CD4-positive, CD25-positive, alpha-beta regulatory T cell (primary cell): ENCODE measurements at regions not wholly inside any gene's neighbourhood (a gene's known extent, or its start where the extent isn't known, plus 50 kb on each side); places are given as distances from the start of the nearest gene placed in this dataset.

Experiments
- ATAC-seq, 2 donors: fragments of 150-1000 bp; cut with Tn5 transposase; one replicate each; pipeline ENCODE4 v1.10.0; 2021; ENCODE audit warnings: low read depth in 2 of 2, moderate number of reproducible peaks in 2 of 2, moderate library complexity in 1 of 2
- DNase-seq, 3 donors: peaks; one replicate each; pipeline versions ENCODE4 v3.0.0 to v3.0.0-alpha.2; 2012 to 2022; ENCODE audit warnings: mixed read lengths in 1 of 3
- H3K27ac ChIP-seq: one replicate; pipeline ENCODE4 v1.7.0; 2013; ENCODE audit warnings: mild to moderate bottlenecking, low read length; ENCODE audit not compliant: insufficient read depth, poor library complexity, severe bottlenecking
- H3K27me3 ChIP-seq: one replicate; pipeline ENCODE4 v1.7.0; 2013; ENCODE audit warnings: low read length; ENCODE audit not compliant: control insufficient read depth, insufficient read depth
- H3K36me3 ChIP-seq: one replicate; pipeline ENCODE4 v1.7.0; 2013; ENCODE audit warnings: mild to moderate bottlenecking, low read length, moderate library complexity; ENCODE audit not compliant: control insufficient read depth, insufficient read depth
- H3K4me1 ChIP-seq: 2 replicates; pipeline ENCODE4 v1.7.0; 2013; ENCODE audit warnings: mild to moderate bottlenecking, low read length; ENCODE audit not compliant: insufficient read depth, control insufficient read depth, poor library complexity, severe bottlenecking
- H3K4me3 ChIP-seq: one replicate; pipeline ENCODE4 v1.7.0; 2013; ENCODE audit warnings: low read depth, mild to moderate bottlenecking, low read length, moderate library complexity
- H3K9me3 ChIP-seq, 2 experiments: 1 replicate in 1 of 2; 2 replicates in 1 of 2; pipeline ENCODE4 v1.7.0; 2013; ENCODE audit warnings: low read length in 2 of 2, mild to moderate bottlenecking in 1 of 2, moderate library complexity in 1 of 2; ENCODE audit not compliant: control insufficient read depth in 2 of 2
- H3K27ac Mint-ChIP-seq, 3 donors: one replicate each; pipeline ENCODE4 v1.8.0; 2020 to 2022; ENCODE audit warnings: mild to moderate bottlenecking in 3 of 3, mixed read lengths in 3 of 3, moderate library complexity in 2 of 3
- H3K27me3 Mint-ChIP-seq: one replicate; pipeline ENCODE4 v1.8.0; 2022; ENCODE audit warnings: mild to moderate bottlenecking, mixed read lengths
- H3K36me3 Mint-ChIP-seq: one replicate; pipeline ENCODE4 v1.8.0; 2020; ENCODE audit warnings: mixed read lengths
- H3K4me1 Mint-ChIP-seq, 4 donors: one replicate each; pipeline ENCODE4 v1.8.0; 2020 to 2022; ENCODE audit warnings: mixed read lengths in 4 of 4, mild to moderate bottlenecking in 1 of 4
- H3K4me3 Mint-ChIP-seq, 4 donors: one replicate each; pipeline ENCODE4 v1.8.0; 2020 to 2022; ENCODE audit warnings: mild to moderate bottlenecking in 4 of 4, mixed read lengths in 4 of 4, moderate library complexity in 3 of 4
- H3K9me3 Mint-ChIP-seq, 7 donors: one replicate each; pipeline ENCODE4 v1.8.0; 2020 to 2022; ENCODE audit warnings: mixed read lengths in 7 of 7, mild to moderate bottlenecking in 3 of 7, moderate library complexity in 2 of 7

DNA sequence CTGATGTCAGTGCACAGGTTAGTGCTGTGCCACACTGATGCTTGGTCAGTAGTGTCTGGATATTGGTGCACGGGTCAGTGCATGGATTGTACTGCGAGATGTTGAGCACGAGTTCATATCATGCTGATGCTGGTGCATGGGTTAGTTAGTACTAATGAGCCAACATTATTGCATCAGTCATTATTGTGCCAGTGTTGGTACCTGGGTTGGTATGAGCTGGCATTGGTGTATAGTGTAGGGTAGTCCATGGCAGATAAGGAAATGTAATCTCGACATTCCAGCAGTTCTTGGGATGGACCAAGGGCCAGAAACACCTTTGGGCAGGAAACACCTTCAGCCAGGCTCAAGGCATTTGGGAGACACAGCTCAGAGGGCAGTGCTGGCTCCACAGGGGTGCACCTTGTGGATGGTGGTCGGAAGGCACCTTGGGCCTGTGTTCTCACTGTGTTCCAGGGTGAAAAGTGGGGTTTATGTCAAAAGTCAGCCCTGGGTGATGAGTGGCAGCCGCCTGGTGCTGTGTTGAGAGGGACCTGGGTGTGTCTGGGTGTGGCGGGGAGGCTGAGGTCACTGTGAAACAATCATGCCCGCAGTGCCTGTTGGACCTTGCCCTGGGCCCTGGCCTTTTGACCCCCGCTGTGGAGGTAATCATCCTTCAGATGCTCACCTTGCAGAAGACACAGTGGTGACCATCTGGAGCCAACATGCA lies 100.7 kb upstream of the ZNF469 start:
- no peak for DNase-seq
- no peaks in the 10 kb centered on the region for H3K36me3 ChIP-seq
- no peaks in the 10 kb centered on the region for H3K4me1 ChIP-seq
- no peak overlapping the region for H3K4me3 Mint-ChIP-seq
- no peaks in the 10 kb centered on the region for H3K4me1 Mint-ChIP-seq
- no peak overlapping the region for H3K27ac Mint-ChIP-seq
- ATAC-seq = no peak
- H3K4me3 ChIP-seq = no peak overlapping the region
- no peak overlapping the region for H3K27ac ChIP-seq
- H3K9me3 ChIP-seq = peaks cover 3 to 10% of the 10 kb centered on the region in 2 experiments
- no peaks in the 10 kb centered on the region for H3K27me3 Mint-ChIP-seq
- no peaks in the 10 kb centered on the region for H3K27me3 ChIP-seq
- H3K9me3 Mint-ChIP-seq = peaks cover 0 to 4% (median 0%) of the 10 kb centered on the region in 7 donors
- H3K36me3 Mint-ChIP-seq = peaks cover under 1% of the 10 kb centered on the region

DNA sequence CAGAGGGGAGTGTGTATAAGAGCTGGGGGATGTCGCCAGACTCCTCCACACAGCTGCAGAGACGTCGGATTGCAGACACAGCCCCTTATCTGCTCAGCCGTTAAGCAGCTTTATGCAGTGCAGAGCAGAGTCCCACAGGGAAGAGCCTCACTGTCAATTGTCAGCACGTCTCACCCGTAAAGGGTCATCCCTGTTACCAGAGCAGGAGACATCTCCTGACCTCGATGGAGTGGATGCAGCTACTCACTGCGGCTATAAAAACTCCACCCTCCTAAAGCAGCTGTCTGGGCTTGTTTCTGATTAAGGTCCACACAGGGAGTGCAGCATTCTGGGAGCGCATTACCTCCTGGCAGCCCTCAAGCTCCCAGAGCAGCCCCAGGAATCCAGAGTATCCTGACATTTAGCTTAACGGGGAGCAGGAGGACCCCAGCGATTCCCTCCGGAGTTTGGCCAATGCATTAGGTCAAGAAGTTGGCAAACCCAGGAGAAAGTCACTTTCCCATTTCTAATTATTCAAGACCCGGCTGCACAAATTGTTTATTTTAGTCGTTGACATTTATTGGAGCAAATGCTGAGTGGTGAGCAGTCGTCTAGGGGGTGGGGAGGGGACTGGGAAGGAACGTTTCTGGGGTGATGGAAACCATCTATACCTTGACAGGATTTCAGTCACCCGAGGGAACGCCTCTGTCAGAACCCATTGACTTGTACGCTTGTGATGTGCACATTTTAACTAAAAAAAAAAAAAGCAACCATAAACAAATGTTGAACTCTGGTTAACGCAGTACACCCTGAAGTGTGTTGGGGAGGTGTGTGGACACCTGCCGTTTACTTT lies 100.0 kb upstream of the ZNF469 start:
- ATAC-seq = no peak

DNA sequence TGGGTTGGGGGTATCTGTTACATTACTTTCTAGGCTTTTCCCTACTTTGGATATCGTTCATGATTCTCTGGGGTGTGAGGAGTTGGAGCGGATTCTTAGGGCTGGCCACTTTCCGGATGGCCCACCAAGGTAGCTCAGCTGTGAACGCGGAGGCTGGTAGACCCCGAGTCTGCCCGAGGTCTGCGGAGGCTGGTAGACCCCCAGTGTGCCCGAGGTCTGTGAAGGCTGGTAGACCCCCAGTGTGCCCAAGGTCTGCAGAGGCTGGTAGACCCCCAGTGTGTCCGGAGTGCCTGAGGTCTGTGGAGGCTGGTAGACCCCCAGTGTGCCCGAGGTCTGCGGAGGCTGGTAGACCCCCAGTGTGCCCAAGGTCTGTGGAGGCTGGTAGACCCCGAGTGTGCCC lies 99.2 kb upstream of the ZNF469 start:
- Mint-ChIP-seq H3K9me3 (peaks cover 0 to 7% (median 0%) of the 10 kb centered on the region in 7 donors), H3K27ac (peak overlapping the region in 1 of 3 donors; percentile 87), H3K27me3 (no peaks in the 10 kb centered on the region), H3K36me3 (peaks cover 3% of the 10 kb centered on the region), H3K4me1 (no peaks in the 10 kb centered on the region), H3K4me3 (no peak overlapping the region)
- Histone ChIP-seq H3K4me1 (no peaks in the 10 kb centered on the region), H3K4me3 (no peak overlapping the region), H3K9me3 (peaks cover 6 to 22% of the 10 kb centered on the region in 2 experiments), H3K36me3 (no peaks in the 10 kb centered on the region), H3K27me3 (no peaks in the 10 kb centered on the region), H3K27ac (no peak overlapping the region)
- DNase-seq = no peak
- ATAC-seq = no peak

More for the DNA sequence above, 100.0 kb upstream of the ZNF469 start:
- H3K4me3 ChIP-seq = no peak overlapping the region
- no peak for DNase-seq
- Mint-ChIP-seq H3K4me1 (no peaks in the 10 kb centered on the region), H3K4me3 (no peak overlapping the region), H3K9me3 (peaks cover 0 to 7% (median 0%) of the 10 kb centered on the region in 7 donors), H3K27me3 (no peaks in the 10 kb centered on the region), H3K27ac (no peak overlapping the region), H3K36me3 (peaks cover 3% of the 10 kb centered on the region)
- H3K9me3 ChIP-seq = peaks cover 6 to 18% of the 10 kb centered on the region in 2 experiments
- H3K36me3 ChIP-seq = no peaks in the 10 kb centered on the region
- H3K27ac ChIP-seq = no peak overlapping the region
- no peaks in the 10 kb centered on the region for H3K4me1 ChIP-seq
- no peaks in the 10 kb centered on the region for H3K27me3 ChIP-seq

DNA sequence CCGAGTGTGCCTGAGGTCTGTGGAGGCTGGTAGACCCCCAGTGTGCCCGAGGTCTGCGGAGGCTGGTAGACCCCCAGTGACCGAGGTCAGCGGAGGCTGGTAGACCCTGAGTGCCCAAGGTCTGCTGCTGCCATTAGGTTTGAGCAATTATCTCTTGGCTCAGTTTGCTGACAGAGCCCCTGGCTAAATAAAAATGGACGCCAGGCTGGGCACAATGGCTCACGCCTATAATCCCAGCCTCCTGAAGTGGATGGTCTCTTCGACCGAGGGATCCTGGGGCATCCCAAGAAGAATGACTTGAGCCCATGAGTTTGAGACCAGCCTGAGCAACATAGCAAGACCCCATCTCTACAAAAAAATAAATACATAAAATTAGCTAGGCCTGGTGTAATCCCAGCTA lies 98.7 kb upstream of the ZNF469 start:
- Mint-ChIP-seq H3K4me3 (no peak overlapping the region), H3K4me1 (no peaks in the 10 kb centered on the region), H3K36me3 (peaks cover 3% of the 10 kb centered on the region), H3K9me3 (peaks cover 0 to 7% (median 0%) of the 10 kb centered on the region in 7 donors), H3K27me3 (no peaks in the 10 kb centered on the region), H3K27ac (no peak overlapping the region)
- H3K9me3 ChIP-seq = peaks cover 6 to 22% of the 10 kb centered on the region in 2 experiments
- no peak overlapping the region for H3K27ac ChIP-seq
- H3K4me3 ChIP-seq = no peak overlapping the region
- no peaks in the 10 kb centered on the region for H3K4me1 ChIP-seq
- H3K27me3 ChIP-seq = no peaks in the 10 kb centered on the region
- DNase-seq (no peak), ATAC-seq (no peak)
- no peaks in the 10 kb centered on the region for H3K36me3 ChIP-seq

DNA sequence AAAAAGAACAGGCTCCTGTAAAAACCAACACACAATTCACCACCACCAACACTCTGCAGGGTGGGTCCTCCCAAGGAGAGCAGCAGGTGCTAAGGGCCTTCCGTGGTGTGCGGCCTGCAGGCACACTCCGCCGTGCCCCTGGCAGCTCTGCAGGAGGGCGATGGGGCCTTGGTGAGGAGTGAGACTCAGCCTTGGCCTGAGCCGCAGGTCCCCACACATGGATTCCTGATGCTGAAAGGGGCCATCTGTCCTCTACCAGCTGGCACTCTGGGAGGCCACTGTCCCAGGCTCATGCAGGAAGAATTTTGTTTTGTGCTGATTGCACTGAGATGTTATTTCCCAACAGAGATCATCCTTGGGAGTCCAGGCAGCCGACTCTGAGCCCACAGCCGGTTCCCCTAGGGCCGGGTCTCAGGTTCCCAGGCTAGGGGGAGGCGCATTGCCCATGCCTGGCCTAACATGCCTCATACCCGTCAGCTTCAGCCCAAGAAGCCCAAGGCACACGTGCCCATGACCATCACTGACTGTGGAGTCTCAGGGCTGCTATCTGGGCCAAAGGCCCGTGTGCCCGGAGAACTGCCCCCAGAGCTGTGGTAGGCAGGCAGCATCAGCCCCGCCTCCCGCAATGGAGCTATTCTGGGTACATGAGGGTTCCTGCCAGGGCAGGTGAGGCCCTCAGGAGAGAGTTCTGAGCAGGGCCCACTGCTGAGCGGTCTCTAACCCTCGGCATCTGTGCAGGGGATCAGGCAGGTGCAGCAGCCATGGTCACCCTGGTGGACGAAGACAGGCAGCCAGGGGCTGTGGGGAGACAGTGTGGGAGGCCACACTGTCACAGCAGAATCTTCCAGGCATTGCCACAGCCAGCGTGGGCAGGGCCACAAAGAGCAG lies 97.9 kb upstream of the ZNF469 start:
- no peak overlapping the region for H3K27ac ChIP-seq
- H3K27ac Mint-ChIP-seq = no peak overlapping the region
- peaks cover 0 to 7% (median 0%) of the 10 kb centered on the region in 7 donors for H3K9me3 Mint-ChIP-seq
- H3K4me1 ChIP-seq = no peaks in the 10 kb centered on the region
- no peak overlapping the region for H3K4me3 Mint-ChIP-seq
- peaks cover 3% of the 10 kb centered on the region for H3K36me3 Mint-ChIP-seq
- no peaks in the 10 kb centered on the region for H3K27me3 Mint-ChIP-seq
- H3K36me3 ChIP-seq = no peaks in the 10 kb centered on the region
- DNase-seq (no peak), ATAC-seq (no peak)
- no peak overlapping the region for H3K4me3 ChIP-seq
- H3K4me1 Mint-ChIP-seq = no peaks in the 10 kb centered on the region
- no peaks in the 10 kb centered on the region for H3K27me3 ChIP-seq
- peaks cover 8 to 27% of the 10 kb centered on the region in 2 experiments for H3K9me3 ChIP-seq

DNA sequence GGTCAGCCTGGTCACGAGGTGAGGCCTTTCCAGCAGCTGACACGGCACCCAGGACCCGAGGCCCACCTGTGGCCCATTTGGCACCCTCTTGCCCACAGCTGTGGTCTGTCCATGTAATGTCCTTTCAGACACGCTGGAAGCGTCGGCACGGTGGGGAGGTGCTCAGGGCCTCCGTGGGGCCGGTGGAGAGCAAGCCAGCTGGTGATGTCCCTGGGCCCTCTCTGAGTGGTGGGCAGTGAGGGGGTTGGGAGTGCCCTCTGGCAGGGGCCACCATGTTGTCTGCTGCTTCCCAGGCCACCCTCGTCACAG lies 97.3 kb upstream of the ZNF469 start:
- no peak overlapping the region for H3K4me3 ChIP-seq
- H3K4me3 Mint-ChIP-seq = no peak overlapping the region
- no peaks in the 10 kb centered on the region for H3K27me3 ChIP-seq
- H3K9me3 ChIP-seq = peaks cover 8 to 27% of the 10 kb centered on the region in 2 experiments
- ATAC-seq (no peak), DNase-seq (no peak)
- H3K36me3 Mint-ChIP-seq = peaks cover 3% of the 10 kb centered on the region
- peaks cover 0 to 7% (median 0%) of the 10 kb centered on the region in 7 donors for H3K9me3 Mint-ChIP-seq
- no peaks in the 10 kb centered on the region for H3K4me1 ChIP-seq
- H3K36me3 ChIP-seq = no peaks in the 10 kb centered on the region
- H3K27me3 Mint-ChIP-seq = no peaks in the 10 kb centered on the region
- no peaks in the 10 kb centered on the region for H3K4me1 Mint-ChIP-seq
- no peak overlapping the region for H3K27ac Mint-ChIP-seq
- no peak overlapping the region for H3K27ac ChIP-seq

DNA sequence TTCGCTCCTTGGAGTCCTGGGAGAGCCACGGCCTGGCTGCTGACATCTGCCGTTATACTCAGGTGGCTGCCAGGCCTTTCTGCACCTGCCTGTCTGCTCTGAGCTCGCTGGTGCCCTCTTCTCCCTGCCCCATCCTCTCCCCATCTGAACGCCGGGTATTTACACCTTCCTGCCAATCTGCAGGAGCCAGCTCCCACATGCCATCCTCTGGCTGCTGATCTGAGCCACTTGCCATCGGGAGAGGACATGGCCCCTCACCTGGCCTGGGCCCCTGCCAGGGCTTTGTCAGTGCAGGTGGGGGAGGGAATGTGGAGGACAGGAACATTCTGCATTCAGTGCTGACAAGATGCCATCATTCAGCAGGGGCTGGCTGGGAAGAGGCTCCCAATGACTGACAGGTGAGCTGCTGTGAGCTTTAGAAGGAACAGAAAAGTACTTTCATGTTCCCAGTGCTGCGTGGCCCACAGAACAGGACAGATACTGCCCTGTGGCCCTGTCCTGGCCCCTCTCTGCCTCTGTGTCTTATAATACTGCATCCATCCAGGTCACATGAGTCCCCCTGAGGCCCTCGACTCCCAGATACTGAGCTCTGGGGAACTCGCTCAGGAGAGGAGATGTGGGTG lies 96.3 kb upstream of the ZNF469 start:
- Histone ChIP-seq H3K4me3 (no peak overlapping the region), H3K36me3 (no peaks in the 10 kb centered on the region), H3K27me3 (no peaks in the 10 kb centered on the region), H3K9me3 (peaks cover 8 to 27% of the 10 kb centered on the region in 2 experiments), H3K4me1 (no peaks in the 10 kb centered on the region), H3K27ac (no peak overlapping the region)
- DNase-seq (no peak), ATAC-seq (no peak)
- peaks cover 3% of the 10 kb centered on the region for H3K36me3 Mint-ChIP-seq
- H3K9me3 Mint-ChIP-seq = peaks cover 0 to 7% (median under 1%) of the 10 kb centered on the region in 7 donors
- no peak overlapping the region for H3K27ac Mint-ChIP-seq
- no peaks in the 10 kb centered on the region for H3K27me3 Mint-ChIP-seq
- H3K4me1 Mint-ChIP-seq = no peaks in the 10 kb centered on the region
- no peak overlapping the region for H3K4me3 Mint-ChIP-seq
